BJ (cell line): ENCODE measurements at regions not wholly inside any gene's neighbourhood (a gene's known extent, or its start where the extent isn't known, plus 50 kb on each side); places are given as distances from the start of the nearest gene placed in this dataset.
"Not testable (repeated sequence)": the region's sequence is repeated elsewhere in the genome, so short reads cannot be mapped to it uniquely, and the experiment has no call there.

Experiments used
- CTCF ChIA-PET: fragments of 350-600 bp; formaldehyde crosslinking; extraction: SDS; loops from one replicate; lab custom pipeline; 2021; ENCODE audit warnings: antibody characterized with exemption, inconsistent platforms; lab: Yijun Ruan, JAX
- POLR2A ChIA-PET: fragments of 300-600 bp; sonication (Branson Sonifier 250); formaldehyde crosslinking; extraction: SDS; loops from one replicate; lab custom pipeline; 2021; ENCODE audit warnings: antibody characterized with exemption; lab: Charles Lee
- DNase-seq: peaks from one replicate; pipeline ENCODE4 v3.0.0-alpha.2; 2011; ENCODE audit warnings: low read depth
- H3K27me3 ChIP-seq: 2 replicates; pipeline ENCODE4 v1.6.0; 2011; ENCODE audit warnings: low read length; ENCODE audit not compliant: control insufficient read depth, insufficient read depth
- H3K36me3 ChIP-seq: 2 replicates; pipeline ENCODE4 v1.5.1; 2011; ENCODE audit warnings: low read length; ENCODE audit not compliant: control insufficient read depth, insufficient read depth
- H3K4me3 ChIP-seq: 2 replicates; pipeline ENCODE4 v1.5.1; 2011; ENCODE audit warnings: low read depth, mild to moderate bottlenecking, control low read depth, low read length
- TF ChIP-seq, protein P1 (sequence below): IDR thresholded peaks from 2 replicates; pipeline ENCODE4 v1.5.1; 2011; ENCODE audit warnings: low read depth, mild to moderate bottlenecking, control low read depth, inconsistent platforms, low read length, moderate library complexity; ENCODE audit not compliant: insufficient read depth

DNA sequence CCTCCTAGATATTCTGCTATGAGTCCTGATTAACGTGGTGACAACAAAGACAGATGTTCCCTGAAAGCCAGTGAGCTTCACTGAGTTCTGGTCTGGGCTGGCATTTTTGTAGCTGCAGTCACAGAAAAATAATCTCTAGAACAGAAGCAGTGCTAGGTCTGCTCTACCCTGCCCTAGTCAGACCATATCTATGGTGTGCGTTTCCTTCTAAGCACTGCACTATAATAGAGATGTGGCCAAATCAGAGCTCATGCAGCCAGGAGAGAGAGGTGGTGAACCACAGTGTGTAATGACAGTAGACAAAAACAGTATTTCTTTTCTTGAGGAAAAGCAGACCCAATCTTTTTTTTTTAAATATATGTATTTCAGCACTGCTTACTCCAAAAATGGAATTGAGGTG, 76.3 kb downstream of the CMAS start:
- TF ChIP-seq, protein P1, sequence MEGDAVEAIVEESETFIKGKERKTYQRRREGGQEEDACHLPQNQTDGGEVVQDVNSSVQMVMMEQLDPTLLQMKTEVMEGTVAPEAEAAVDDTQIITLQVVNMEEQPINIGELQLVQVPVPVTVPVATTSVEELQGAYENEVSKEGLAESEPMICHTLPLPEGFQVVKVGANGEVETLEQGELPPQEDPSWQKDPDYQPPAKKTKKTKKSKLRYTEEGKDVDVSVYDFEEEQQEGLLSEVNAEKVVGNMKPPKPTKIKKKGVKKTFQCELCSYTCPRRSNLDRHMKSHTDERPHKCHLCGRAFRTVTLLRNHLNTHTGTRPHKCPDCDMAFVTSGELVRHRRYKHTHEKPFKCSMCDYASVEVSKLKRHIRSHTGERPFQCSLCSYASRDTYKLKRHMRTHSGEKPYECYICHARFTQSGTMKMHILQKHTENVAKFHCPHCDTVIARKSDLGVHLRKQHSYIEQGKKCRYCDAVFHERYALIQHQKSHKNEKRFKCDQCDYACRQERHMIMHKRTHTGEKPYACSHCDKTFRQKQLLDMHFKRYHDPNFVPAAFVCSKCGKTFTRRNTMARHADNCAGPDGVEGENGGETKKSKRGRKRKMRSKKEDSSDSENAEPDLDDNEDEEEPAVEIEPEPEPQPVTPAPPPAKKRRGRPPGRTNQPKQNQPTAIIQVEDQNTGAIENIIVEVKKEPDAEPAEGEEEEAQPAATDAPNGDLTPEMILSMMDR, result no peak
- POLR2A ChIA-PET, result no interaction called here
- Histone ChIP-seq H3K4me3 (no peak overlapping the region), H3K27me3 (no peaks in the 10 kb centered on the region), H3K36me3 (no peaks in the 10 kb centered on the region)
- DNase-seq, result no peak
- CTCF ChIA-PET, result interaction anchor here (0.6 kb wide), 1 partner anchor 289 kb away, joined by 3 read pairs; no protein-coding TSS in a partner anchor

DNA sequence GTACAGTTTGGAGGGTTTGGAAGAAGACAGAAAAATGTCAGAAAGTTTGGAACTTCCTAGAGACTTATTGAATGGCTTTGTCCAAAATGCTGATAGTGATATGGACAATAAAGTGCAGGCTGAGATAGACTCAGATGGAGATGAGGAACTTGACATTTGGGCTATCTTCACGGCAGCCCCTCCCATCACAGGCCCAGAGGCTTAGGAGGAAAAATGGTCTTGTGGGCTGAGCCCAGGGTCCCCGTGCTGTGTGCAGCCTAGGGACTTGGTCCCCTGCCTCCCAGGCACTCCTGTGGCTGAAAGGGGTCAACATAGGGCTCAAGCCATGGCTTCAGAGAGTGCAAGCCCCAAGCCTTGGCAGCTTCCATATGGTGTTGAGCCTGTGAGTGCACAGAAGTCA, 79.0 kb downstream of the CMAS start:
- Histone ChIP-seq H3K4me3 (no peak overlapping the region), H3K27me3 (no peaks in the 10 kb centered on the region), H3K36me3 (no peaks in the 10 kb centered on the region)
- ChIA-PET POLR2A (no interaction called here), CTCF (no interaction called here)
- TF ChIP-seq, protein P1, result no peak
- no peak for DNase-seq

DNA sequence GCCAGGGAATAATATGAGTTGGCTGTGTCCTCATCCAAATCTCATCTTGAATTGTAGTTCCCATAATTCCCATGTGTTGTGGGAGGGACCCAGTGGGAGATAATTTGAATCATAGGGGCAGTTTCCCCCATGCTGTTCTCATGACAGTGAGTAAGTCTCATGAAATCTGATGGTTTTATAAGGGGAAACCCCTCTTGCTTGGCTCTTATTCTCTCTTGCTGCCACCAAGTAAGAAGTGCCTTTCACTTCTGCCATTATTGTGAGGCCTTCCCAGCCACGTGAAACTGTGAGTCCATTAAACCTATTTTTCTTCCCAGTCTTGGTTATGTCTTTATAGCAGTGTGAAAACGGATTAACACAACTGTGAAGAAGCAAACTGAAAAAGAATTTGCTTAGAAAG, 80.1 kb downstream of the CMAS start:
- H3K27me3 ChIP-seq, H3K36me3 ChIP-seq, H3K4me3 ChIP-seq, CTCF ChIA-PET, DNase-seq, POLR2A ChIA-PET: not testable (repeated sequence)

DNA sequence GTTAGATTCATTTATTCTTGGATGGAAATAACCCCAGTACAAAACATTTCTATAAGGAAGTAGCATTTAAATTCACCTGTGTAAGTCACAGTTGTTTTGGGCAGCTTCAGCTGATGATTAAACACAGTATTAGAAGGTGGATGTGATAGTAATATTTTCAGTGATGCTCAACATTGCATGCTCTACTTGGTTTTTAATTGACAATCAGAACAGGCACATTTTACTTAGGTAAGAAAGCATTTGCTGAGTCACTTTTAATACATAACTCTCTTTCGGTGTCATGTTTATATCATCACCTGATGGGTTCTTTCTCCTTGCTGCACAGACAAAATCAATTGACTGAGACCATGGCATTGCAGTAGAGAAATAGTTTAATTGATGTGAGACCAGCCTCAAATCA, 80.7 kb downstream of the CMAS start:
- CTCF ChIA-PET, result no interaction called here
- DNase-seq, result no peak
- TF ChIP-seq, protein P1, result no peak
- POLR2A ChIA-PET, result no interaction called here
- no peaks in the 10 kb centered on the region for H3K36me3 ChIP-seq
- no peaks in the 10 kb centered on the region for H3K27me3 ChIP-seq
- no peak overlapping the region for H3K4me3 ChIP-seq

DNA sequence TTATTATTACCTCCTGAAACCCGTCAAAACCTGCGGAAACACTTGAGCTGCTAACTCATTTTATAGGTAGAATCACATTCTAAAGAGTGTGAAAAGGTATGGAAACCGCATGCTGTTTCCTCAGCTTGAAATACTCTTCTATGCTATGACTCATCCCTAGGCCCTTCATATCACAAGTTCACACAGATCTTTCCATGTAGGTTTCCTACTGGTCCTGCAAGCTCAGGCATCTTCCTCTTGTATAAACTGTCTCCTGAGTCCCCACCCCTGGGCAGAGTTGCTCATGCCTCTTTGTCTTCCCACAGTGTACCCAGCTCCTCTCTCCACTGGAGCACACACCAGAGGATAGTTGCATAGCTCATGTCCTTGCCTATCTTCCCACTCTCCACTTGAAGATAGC, 84.7 kb downstream of the CMAS start:
- POLR2A ChIA-PET, result no interaction called here
- Histone ChIP-seq H3K36me3 (no peaks in the 10 kb centered on the region), H3K4me3 (no peak overlapping the region), H3K27me3 (no peaks in the 10 kb centered on the region)
- CTCF ChIA-PET, result no interaction called here
- no peak for DNase-seq
- TF ChIP-seq, protein P1, result no peak

DNA sequence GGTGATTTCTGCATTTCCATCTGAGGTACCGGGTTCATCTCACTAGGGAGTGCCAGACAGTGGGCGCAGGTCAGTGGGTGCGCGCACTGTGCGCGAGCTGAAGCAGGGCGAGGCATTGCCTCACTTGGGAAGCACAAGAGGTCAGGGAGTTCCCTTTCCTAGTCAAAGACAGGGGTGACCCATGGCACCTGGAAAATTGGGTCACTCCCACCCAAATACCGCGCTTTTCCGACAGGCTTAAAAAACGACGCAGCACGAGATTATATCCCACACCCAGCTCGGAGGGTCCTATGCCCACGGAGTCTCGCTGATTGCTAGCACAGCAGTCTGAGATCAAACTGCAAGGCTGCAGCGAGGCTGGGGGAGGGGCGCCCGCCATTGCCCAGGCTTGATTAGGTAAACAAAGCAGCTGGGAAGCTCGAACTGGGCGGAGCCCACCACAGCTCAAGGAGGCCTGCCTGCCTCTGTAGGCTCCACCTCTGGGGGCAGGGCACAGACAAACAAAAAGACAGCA, 90.6 kb downstream of the CMAS start:
- H3K27me3 ChIP-seq, H3K4me3 ChIP-seq, DNase-seq, H3K36me3 ChIP-seq, POLR2A ChIA-PET: not testable (repeated sequence)
- CTCF ChIA-PET, result interaction anchor here (0.7 kb wide), 1 partner anchor 522 kb away, joined by 3 read pairs; no protein-coding TSS in a partner anchor
